ENCODE measurements at regions not wholly inside any gene's neighbourhood (a gene's known extent, or its start where the extent isn't known, plus 50 kb on each side); places are given as distances from the start of the nearest gene placed in this dataset.

DNA sequence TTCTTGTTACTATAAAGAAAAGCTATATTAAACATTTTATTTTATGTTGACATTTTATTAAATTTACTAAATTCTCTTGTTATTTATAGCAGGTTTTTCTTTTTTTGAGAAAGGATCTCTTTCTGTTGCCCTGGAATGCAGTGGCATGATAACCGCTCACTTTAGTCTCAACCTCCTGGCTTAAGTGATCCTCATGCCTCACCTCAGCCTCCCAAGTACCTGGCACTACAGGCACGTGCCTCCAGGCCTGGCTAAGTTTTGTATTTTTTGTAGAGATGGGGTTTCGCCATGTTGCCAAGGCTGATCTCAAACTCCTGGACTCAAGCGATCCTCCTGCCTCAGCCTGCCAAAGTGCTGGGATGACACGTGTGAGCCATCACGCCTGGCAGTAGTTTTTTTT lies 280.2 kb upstream of the C9orf72 start:
- TF ChIP-seq ZNF431 (CRISPR knock-in tag; IDR thresholded peaks at IDR 0.05; ENCODE audit: borderline replicate concordance, low read depth): no peak
- no peak for TF ChIP-seq ATF6 (CRISPR knock-in tag; conservative IDR thresholded peaks at IDR 0.05)
- TF ChIP-seq CEBPB (IDR thresholded peaks at IDR 0.05; ENCODE audit: borderline replicate concordance, low read depth, low read length): no peak
- no peak for TF ChIP-seq PHF8 (CRISPR knock-in tag; IDR thresholded peaks at IDR 0.05)
- TF ChIP-seq BRCA1 (CRISPR knock-in tag; IDR thresholded peaks at IDR 0.05): no peak
- no peak for TF ChIP-seq CEBPZ (IDR thresholded peaks at IDR 0.05; ENCODE audit: low read length)
- TF ChIP-seq TBP (CRISPR knock-in tag; IDR thresholded peaks at IDR 0.05): no peak
- TF ChIP-seq ZBTB8A (CRISPR knock-in tag; IDR thresholded peaks at IDR 0.05; ENCODE audit: borderline replicate concordance, low read depth): no peak
- TF ChIP-seq, protein P1, sequence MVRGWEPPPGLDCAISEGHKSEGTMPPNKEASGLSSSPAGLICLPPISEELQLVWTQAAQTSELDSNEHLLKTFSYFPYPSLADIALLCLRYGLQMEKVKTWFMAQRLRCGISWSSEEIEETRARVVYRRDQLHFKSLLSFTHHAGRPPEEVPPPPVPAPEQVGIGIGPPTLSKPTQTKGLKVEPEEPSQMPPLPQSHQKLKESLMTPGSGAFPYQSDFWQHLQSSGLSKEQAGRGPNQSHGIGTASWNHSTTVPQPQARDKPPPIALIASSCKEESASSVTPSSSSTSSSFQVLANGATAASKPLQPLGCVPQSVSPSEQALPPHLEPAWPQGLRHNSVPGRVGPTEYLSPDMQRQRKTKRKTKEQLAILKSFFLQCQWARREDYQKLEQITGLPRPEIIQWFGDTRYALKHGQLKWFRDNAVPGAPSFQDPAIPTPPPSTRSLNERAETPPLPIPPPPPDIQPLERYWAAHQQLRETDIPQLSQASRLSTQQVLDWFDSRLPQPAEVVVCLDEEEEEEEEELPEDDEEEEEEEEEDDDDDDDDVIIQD (CRISPR knock-in tag; IDR thresholded peaks at IDR 0.05; ENCODE audit: low read depth): no peak
- TF ChIP-seq TCF7L2 (IDR thresholded peaks at IDR 0.05; ENCODE audit: low read depth, low read length): no peak
- TF ChIP-seq MAFK (conservative IDR thresholded peaks at IDR 0.05 in 1 of 2, IDR thresholded peaks at IDR 0.05 in 1 of 2; ENCODE audit: low read length in 2 of 2): no peak
- TF ChIP-seq ARNT (IDR thresholded peaks at IDR 0.05): no peak
- no peak for TF ChIP-seq ZNF747 (CRISPR knock-in tag; IDR thresholded peaks at IDR 0.05; ENCODE audit: borderline replicate concordance)
- no peak for TF ChIP-seq SNRNP70 (IDR thresholded peaks at IDR 0.05; ENCODE audit: low read depth, low read length)
